Neural cell (in vitro differentiated cells): ENCODE measurements at regions not wholly inside any gene's neighbourhood (a gene's known extent, or its start where the extent isn't known, plus 50 kb on each side); places are given as distances from the start of the nearest gene placed in this dataset.

Experiments
- EP300 ChIP-seq: fragments of 450-650 bp; conservative IDR thresholded peaks from 2 replicates; pipeline ENCODE4 v1.6.1; 2014; ENCODE audit warnings: antibody characterized with exemption, mild to moderate bottlenecking, moderate library complexity; ENCODE audit not compliant: poor library complexity, severe bottlenecking
- EZH2 ChIP-seq: fragments of 200-600, 300-800 bp; shearing (Covaris generic), sonication (generic); IDR thresholded peaks from 2 replicates; pipeline ENCODE4 v1.6.1; 2014; ENCODE audit warnings: antibody characterized with exemption, low read length, borderline replicate concordance, mild to moderate bottlenecking; ENCODE audit not compliant: insufficient read depth, poor library complexity, severe bottlenecking
- POLR2AphosphoS5 ChIP-seq: IDR thresholded peaks from 2 replicates; pipeline ENCODE4 v1.6.1; 2012
- RAD21 ChIP-seq: fragments of 450-650 bp; conservative IDR thresholded peaks from 2 replicates; pipeline ENCODE4 v1.6.1; 2014; ENCODE audit warnings: antibody characterized with exemption, mild to moderate bottlenecking, moderate library complexity
- TF ChIP-seq, protein P1 (sequence below): fragments of 450-650 bp; IDR thresholded peaks from 2 replicates; pipeline ENCODE4 v1.5.1; 2014; ENCODE audit warnings: antibody characterized with exemption, mild to moderate bottlenecking, moderate library complexity; ENCODE audit not compliant: poor library complexity, severe bottlenecking
- TF ChIP-seq, protein P2 (sequence below): IDR thresholded peaks from 2 replicates; pipeline ENCODE4 v1.6.1; 2012; ENCODE audit warnings: borderline replicate concordance

DNA sequence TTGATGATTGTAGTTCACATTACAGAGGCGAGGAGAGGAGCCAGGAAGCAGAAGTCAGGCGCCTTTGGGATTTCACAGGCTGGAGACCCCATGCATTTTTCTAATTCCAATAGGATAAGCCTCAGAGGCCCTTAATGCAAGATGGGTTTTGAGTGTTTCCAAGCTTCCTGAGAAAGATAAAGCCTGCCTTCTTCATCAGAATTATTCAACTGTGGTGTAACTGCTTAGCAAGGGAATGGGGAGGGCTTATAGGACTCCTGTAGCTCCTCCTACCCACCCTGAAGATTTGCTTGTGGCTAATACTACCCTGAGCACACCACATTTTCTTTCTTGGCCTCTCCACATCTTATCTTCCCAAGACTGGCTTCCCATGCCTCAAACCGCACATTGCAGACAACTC is 151.1 kb upstream of the ISX start:
- TF ChIP-seq, protein P1, sequence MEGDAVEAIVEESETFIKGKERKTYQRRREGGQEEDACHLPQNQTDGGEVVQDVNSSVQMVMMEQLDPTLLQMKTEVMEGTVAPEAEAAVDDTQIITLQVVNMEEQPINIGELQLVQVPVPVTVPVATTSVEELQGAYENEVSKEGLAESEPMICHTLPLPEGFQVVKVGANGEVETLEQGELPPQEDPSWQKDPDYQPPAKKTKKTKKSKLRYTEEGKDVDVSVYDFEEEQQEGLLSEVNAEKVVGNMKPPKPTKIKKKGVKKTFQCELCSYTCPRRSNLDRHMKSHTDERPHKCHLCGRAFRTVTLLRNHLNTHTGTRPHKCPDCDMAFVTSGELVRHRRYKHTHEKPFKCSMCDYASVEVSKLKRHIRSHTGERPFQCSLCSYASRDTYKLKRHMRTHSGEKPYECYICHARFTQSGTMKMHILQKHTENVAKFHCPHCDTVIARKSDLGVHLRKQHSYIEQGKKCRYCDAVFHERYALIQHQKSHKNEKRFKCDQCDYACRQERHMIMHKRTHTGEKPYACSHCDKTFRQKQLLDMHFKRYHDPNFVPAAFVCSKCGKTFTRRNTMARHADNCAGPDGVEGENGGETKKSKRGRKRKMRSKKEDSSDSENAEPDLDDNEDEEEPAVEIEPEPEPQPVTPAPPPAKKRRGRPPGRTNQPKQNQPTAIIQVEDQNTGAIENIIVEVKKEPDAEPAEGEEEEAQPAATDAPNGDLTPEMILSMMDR, result no peak
- TF ChIP-seq RAD21 (no peak), EP300 (no peak), POLR2AphosphoS5 (no peak), EZH2 (no peak)
- TF ChIP-seq, protein P2, sequence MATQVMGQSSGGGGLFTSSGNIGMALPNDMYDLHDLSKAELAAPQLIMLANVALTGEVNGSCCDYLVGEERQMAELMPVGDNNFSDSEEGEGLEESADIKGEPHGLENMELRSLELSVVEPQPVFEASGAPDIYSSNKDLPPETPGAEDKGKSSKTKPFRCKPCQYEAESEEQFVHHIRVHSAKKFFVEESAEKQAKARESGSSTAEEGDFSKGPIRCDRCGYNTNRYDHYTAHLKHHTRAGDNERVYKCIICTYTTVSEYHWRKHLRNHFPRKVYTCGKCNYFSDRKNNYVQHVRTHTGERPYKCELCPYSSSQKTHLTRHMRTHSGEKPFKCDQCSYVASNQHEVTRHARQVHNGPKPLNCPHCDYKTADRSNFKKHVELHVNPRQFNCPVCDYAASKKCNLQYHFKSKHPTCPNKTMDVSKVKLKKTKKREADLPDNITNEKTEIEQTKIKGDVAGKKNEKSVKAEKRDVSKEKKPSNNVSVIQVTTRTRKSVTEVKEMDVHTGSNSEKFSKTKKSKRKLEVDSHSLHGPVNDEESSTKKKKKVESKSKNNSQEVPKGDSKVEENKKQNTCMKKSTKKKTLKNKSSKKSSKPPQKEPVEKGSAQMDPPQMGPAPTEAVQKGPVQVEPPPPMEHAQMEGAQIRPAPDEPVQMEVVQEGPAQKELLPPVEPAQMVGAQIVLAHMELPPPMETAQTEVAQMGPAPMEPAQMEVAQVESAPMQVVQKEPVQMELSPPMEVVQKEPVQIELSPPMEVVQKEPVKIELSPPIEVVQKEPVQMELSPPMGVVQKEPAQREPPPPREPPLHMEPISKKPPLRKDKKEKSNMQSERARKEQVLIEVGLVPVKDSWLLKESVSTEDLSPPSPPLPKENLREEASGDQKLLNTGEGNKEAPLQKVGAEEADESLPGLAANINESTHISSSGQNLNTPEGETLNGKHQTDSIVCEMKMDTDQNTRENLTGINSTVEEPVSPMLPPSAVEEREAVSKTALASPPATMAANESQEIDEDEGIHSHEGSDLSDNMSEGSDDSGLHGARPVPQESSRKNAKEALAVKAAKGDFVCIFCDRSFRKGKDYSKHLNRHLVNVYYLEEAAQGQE, result no peak
